Adrenal gland (tissue), 5 donors: ENCODE measurements at regions not wholly inside any gene's neighbourhood (a gene's known extent, or its start where the extent isn't known, plus 50 kb on each side); places are given as distances from the start of the nearest gene placed in this dataset.

Source experiments
- CTCF ChIP-seq, 6 experiments: fragments of 450-650 bp in 4 of 6; fragments of 200-600 bp in 2 of 6; sonication (generic) in 1 of 6; IDR thresholded peaks; 1 replicate in 5 of 6; 2 replicates in 1 of 6; pipeline versions ENCODE4 v1.5.1 to v1.8.0; 2016 to 2021; ENCODE audit warnings: antibody characterized with exemption in 6 of 6, mild to moderate bottlenecking in 2 of 6, moderate library complexity in 1 of 6
- POLR2A ChIP-seq, 2 donors: fragments of 450-650 bp; IDR thresholded peaks; one replicate each; pipeline ENCODE4 v1.6.1; 2017; ENCODE audit warnings: antibody characterized with exemption in 2 of 2, mild to moderate bottlenecking in 2 of 2, moderate library complexity in 1 of 2
- donor health status: DM: no; HTN: no; CAD: no.

- TF ChIP-seq CTCF (IDR thresholded peaks at IDR 0.05) (no peak), POLR2A (IDR thresholded peaks at IDR 0.05) (no peak)
These were observed 485.8 kb downstream of the STK39 start for GRCh38 chr2:167761465-167762136.
